ENCODE measurements at regions not wholly inside any gene's neighbourhood (a gene's known extent, or its start where the extent isn't known, plus 50 kb on each side); places are given as distances from the start of the nearest gene placed in this dataset.
A peak's percentile ranks its signal among the peaks of the same experiment; 100 is the strongest.

GRCh38 chr5:6856653-6857052 is 143.4 kb downstream of the TENT4A start:
- Mint-ChIP-seq H3K36me3 (ENCODE audit: unreplicated experiment) (peaks cover under 1% of the 10 kb centered on the region), H3K27me3 (ENCODE audit: unreplicated experiment) (no peaks in the 10 kb centered on the region), H3K4me3 (ENCODE audit: unreplicated experiment) (no peak overlapping the region), H3K4me1 (ENCODE audit: unreplicated experiment) (no peaks in the 10 kb centered on the region), H3K27ac (ENCODE audit: unreplicated experiment) (no peak overlapping the region), H3K9me3 (ENCODE audit: unreplicated experiment) (peaks cover 27% of the 10 kb centered on the region)
- TF ChIP-seq CTCF (IDR thresholded peaks at IDR 0.05) = no peak
- DNase-seq (ENCODE audit: extremely low spot score, unreplicated experiment) = peak; percentile 1

GRCh38 chr5:6858419-6858818 is 145.2 kb downstream of the TENT4A start:
- no peak for DNase-seq (ENCODE audit: extremely low spot score, unreplicated experiment)
- H3K36me3 Mint-ChIP-seq (ENCODE audit: unreplicated experiment) = peaks cover 2% of the 10 kb centered on the region
- no peak for TF ChIP-seq CTCF (IDR thresholded peaks at IDR 0.05)
- no peak overlapping the region for H3K27ac Mint-ChIP-seq (ENCODE audit: unreplicated experiment)
- peaks cover 21% of the 10 kb centered on the region for H3K9me3 Mint-ChIP-seq (ENCODE audit: unreplicated experiment)
- no peaks in the 10 kb centered on the region for H3K27me3 Mint-ChIP-seq (ENCODE audit: unreplicated experiment)
- no peaks in the 10 kb centered on the region for H3K4me1 Mint-ChIP-seq (ENCODE audit: unreplicated experiment)
- H3K4me3 Mint-ChIP-seq (ENCODE audit: unreplicated experiment) = no peak overlapping the region

GRCh38 chr5:6859023-6859422 is 145.8 kb downstream of the TENT4A start:
- no peaks in the 10 kb centered on the region for H3K27me3 Mint-ChIP-seq (ENCODE audit: unreplicated experiment)
- peak; percentile 59 for DNase-seq (ENCODE audit: extremely low spot score, unreplicated experiment)
- peaks cover 2% of the 10 kb centered on the region for H3K36me3 Mint-ChIP-seq (ENCODE audit: unreplicated experiment)
- no peaks in the 10 kb centered on the region for H3K4me1 Mint-ChIP-seq (ENCODE audit: unreplicated experiment)
- TF ChIP-seq CTCF (IDR thresholded peaks at IDR 0.05) = no peak
- H3K4me3 Mint-ChIP-seq (ENCODE audit: unreplicated experiment) = no peak overlapping the region
- peaks cover 17% of the 10 kb centered on the region for H3K9me3 Mint-ChIP-seq (ENCODE audit: unreplicated experiment)
- H3K27ac Mint-ChIP-seq (ENCODE audit: unreplicated experiment) = no peak overlapping the region

- H3K27ac Mint-ChIP-seq (ENCODE audit: unreplicated experiment) = no peak overlapping the region
- TF ChIP-seq CTCF (IDR thresholded peaks at IDR 0.05) = no peak
- peaks cover 15% of the 10 kb centered on the region for H3K9me3 Mint-ChIP-seq (ENCODE audit: unreplicated experiment)
- peaks cover 2% of the 10 kb centered on the region for H3K36me3 Mint-ChIP-seq (ENCODE audit: unreplicated experiment)
- peak; percentile 60 for DNase-seq (ENCODE audit: extremely low spot score, unreplicated experiment)
- no peaks in the 10 kb centered on the region for H3K27me3 Mint-ChIP-seq (ENCODE audit: unreplicated experiment)
- H3K4me3 Mint-ChIP-seq (ENCODE audit: unreplicated experiment) = no peak overlapping the region
- no peaks in the 10 kb centered on the region for H3K4me1 Mint-ChIP-seq (ENCODE audit: unreplicated experiment)
Observed at GRCh38 chr5:6859951-6860638, 146.9 kb downstream of the TENT4A start.

GRCh38 chr5:6861036-6861435 is 147.8 kb downstream of the TENT4A start:
- Mint-ChIP-seq H3K9me3 (ENCODE audit: unreplicated experiment) (peaks cover 15% of the 10 kb centered on the region), H3K4me1 (ENCODE audit: unreplicated experiment) (no peaks in the 10 kb centered on the region), H3K27me3 (ENCODE audit: unreplicated experiment) (no peaks in the 10 kb centered on the region), H3K36me3 (ENCODE audit: unreplicated experiment) (peaks cover 2% of the 10 kb centered on the region), H3K4me3 (ENCODE audit: unreplicated experiment) (no peak overlapping the region), H3K27ac (ENCODE audit: unreplicated experiment) (no peak overlapping the region)
- no peak for DNase-seq (ENCODE audit: extremely low spot score, unreplicated experiment)
- TF ChIP-seq CTCF (IDR thresholded peaks at IDR 0.05) = no peak
